ENCODE measurements at regions not wholly inside any gene's neighbourhood (a gene's known extent, or its start where the extent isn't known, plus 50 kb on each side); places are given as distances from the start of the nearest gene placed in this dataset.

DNA sequence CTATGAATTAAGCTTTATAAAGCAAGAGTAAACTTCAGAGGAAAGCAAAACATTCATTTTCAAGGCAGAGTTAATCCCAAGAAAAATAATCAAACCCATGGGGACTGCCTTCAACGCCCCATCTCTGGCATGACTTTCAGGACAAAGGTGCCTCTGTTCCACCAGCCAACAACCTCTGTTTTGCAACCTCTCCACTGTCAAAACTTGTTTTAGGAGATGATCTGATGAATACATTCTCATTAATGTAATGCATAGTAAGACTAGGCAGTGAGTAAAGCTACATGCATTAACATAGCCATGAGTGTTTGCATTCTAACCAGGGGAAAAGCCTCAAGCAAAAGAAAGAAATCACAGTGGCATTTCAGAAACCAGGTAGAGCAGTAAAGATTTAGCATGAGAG is 357.0 kb downstream of the FBXO15 start:
- DNase-seq (ENCODE audit: low spot score): no peak
- ATAC-seq (ENCODE audit: low FRiP score): no peak
- TF ChIP-seq, protein P1, sequence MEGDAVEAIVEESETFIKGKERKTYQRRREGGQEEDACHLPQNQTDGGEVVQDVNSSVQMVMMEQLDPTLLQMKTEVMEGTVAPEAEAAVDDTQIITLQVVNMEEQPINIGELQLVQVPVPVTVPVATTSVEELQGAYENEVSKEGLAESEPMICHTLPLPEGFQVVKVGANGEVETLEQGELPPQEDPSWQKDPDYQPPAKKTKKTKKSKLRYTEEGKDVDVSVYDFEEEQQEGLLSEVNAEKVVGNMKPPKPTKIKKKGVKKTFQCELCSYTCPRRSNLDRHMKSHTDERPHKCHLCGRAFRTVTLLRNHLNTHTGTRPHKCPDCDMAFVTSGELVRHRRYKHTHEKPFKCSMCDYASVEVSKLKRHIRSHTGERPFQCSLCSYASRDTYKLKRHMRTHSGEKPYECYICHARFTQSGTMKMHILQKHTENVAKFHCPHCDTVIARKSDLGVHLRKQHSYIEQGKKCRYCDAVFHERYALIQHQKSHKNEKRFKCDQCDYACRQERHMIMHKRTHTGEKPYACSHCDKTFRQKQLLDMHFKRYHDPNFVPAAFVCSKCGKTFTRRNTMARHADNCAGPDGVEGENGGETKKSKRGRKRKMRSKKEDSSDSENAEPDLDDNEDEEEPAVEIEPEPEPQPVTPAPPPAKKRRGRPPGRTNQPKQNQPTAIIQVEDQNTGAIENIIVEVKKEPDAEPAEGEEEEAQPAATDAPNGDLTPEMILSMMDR (IDR thresholded peaks at IDR 0.05): no peak

DNA sequence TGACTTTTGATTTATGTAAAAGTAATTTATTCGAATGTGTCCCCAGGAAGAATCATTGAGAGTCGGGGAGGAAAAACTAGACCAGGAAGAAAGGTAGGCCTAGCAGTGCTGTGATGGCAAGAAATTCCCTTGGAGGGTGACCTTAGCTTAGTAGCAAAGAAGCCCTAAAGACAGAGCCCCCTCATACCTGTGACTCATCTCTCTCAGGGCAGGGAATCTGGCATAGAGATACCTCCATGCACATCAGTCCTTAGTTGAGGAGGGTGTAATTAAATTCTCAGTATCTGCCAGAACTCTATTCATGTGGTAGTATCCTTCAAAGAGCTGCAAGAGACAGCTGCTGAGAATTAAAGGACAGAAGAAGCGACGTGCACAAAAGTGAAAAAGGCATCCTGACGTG is 360.3 kb downstream of the FBXO15 start:
- ATAC-seq (ENCODE audit: low FRiP score) (no peak), DNase-seq (ENCODE audit: low spot score) (no peak)
- TF ChIP-seq, protein P1 (IDR thresholded peaks at IDR 0.05): no peak

DNA sequence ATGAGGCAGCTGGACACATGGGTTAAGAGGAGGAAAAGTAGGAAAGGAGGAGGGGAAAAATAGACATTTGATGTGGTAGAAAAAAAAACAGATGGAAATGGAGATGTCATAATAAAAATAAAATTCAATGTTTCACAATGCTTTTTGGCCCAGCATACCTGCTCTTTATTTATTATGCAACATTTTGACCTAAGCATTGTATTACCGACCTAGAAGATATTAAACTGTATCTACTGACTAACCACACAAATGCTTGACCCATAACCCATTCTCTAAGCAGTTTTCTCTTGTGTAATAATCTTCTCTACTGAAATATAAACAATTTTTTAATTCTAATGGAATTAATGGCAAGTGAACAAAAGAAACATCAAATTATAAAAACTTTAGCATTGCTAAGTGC is 362.3 kb downstream of the FBXO15 start:
- DNase-seq (ENCODE audit: low spot score): no peak
- no peak for ATAC-seq (ENCODE audit: low FRiP score)

DNA sequence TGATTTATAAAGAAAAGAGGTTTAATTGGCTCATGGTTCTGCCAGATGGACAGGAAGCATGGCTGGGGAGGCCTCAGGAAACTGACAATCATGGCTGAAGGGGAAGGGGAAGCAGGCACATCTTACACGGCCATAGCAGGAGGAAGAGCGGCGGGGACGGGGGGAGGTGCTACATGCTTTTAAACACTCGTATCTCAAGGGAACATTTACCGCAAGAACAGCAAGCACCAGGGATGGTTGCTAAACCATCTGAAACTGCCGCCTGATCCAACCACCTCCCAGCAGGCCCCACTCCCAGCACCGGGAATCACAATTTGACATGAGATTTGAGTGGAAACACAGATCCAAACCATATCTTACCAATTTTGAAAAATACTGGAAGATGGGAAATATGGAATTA is 362.8 kb downstream of the FBXO15 start:
- TF ChIP-seq, protein P1 (IDR thresholded peaks at IDR 0.05): no peak
- no peak for DNase-seq (ENCODE audit: low spot score)
- ATAC-seq (ENCODE audit: low FRiP score): no peak

More for the DNA sequence above, 362.3 kb downstream of the FBXO15 start:
- TF ChIP-seq, protein P1 (IDR thresholded peaks at IDR 0.05): no peak

DNA sequence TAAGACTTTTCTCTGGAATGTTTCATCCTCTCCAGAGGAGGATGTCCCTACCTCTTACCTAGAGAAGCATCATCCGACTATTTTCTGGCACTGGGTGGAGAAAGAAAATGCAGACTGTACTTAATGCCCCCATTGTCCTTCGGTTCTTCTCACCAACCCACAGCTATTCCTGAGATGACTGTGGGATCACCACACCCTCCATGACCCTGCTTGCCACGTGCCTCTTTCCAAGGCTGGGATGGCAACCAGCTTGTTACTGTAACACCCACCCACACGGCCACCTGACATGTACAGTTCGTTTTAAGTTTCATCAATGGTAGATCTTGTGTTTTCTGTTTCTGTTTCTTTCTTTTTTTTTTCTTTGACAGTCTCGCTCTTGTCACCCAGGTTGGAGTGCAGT is 365.2 kb downstream of the FBXO15 start:
- ATAC-seq (ENCODE audit: low FRiP score): no peak
- TF ChIP-seq, protein P1 (IDR thresholded peaks at IDR 0.05): no peak
- no peak for DNase-seq (ENCODE audit: low spot score)

DNA sequence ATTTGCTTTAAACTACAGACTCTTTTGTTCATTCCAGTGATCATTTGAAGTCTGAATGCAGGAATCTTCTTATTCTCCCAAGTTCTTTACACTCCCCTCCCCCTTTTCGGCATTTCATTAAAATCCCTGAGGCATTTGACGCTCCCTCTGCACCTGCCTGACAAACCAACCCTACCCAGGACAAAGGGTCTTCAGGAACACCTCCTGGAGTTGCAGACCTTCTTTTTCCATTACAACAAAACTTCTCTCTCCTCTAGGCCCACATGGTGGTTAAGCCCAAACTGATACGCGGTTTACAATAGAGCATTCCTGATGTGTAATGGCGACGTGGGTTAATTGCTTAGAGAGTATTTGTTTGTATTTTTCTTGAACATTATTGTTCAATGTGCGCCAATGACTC is 367.4 kb downstream of the FBXO15 start:
- TF ChIP-seq, protein P1 (IDR thresholded peaks at IDR 0.05): no peak
- no peak for DNase-seq (ENCODE audit: low spot score)
- no peak for ATAC-seq (ENCODE audit: low FRiP score)

DNA sequence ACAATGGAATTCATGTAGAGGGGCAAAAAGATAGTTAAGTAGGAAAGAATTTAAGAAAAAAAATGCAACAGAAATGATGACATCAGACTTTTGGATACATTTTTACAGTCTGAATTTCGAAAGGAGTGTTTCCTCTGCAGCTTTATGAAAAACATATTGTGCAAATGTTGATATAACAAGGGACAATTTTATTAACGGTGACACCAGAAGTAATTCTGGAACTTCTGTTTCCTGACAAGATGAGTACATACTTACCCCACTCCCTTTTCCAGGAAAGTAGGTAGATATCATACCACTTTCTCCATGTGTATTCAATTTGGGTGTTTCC is 369.6 kb downstream of the FBXO15 start:
- ATAC-seq (ENCODE audit: low FRiP score) (no peak), DNase-seq (ENCODE audit: low spot score) (no peak)
- TF ChIP-seq, protein P1 (IDR thresholded peaks at IDR 0.05): no peak

Data from omental fat pad (tissue), 3 donors.